GM12864 (cell line): ENCODE measurements at regions not wholly inside any gene's neighbourhood (a gene's known extent, or its start where the extent isn't known, plus 50 kb on each side); places are given as distances from the start of the nearest gene placed in this dataset.

Experiments used
- DNase-seq: peaks from one replicate; pipeline ENCODE4 v3.0.0-alpha.2; 2011; ENCODE audit warnings: low read depth
- H3K4me3 ChIP-seq: 2 replicates; pipeline ENCODE4 v1.5.1; 2011; ENCODE audit warnings: mild to moderate bottlenecking, low read depth, low read length, control low read depth
- CTCF ChIP-seq: IDR thresholded peaks from 2 replicates; pipeline ENCODE4 v1.5.1; 2011; ENCODE audit warnings: low read depth, mild to moderate bottlenecking, moderate library complexity, low read length, control low read depth, inconsistent platforms; ENCODE audit errors: missing control alignments

- TF ChIP-seq CTCF = no peak
- DNase-seq = no peak
- no peak overlapping the region for H3K4me3 ChIP-seq
Observed at GRCh38 chr10:117720931-117721835, 178.6 kb downstream of the EMX2 start.

GRCh38 chr10:117721873-117722272 lies 179.3 kb downstream of the EMX2 start:
- H3K4me3 ChIP-seq = no peak overlapping the region
- no peak for TF ChIP-seq CTCF
- DNase-seq = no peak

- no peak overlapping the region for H3K4me3 ChIP-seq
- no peak for DNase-seq
- no peak for TF ChIP-seq CTCF
Observed at GRCh38 chr10:117723343-117723742, 180.8 kb downstream of the EMX2 start.

DNA sequence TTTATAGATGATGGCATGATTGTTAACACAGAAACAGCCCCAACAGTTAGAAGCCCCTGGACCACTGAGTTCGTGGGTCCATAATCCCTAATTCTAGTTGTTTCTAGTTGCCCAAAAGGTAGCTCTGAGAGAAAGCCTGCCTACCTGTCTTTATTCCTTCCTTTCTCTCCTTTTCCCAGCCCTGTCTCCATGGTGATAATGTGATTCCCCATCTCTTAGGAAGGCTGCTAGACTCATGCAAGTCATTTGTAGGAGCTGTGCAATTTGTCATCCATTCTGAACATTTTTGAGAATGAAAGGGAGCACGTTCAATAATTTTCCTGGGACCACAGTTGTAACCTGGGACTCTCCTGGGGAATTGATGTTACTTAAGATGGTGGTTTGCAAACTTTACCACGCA lies 183.4 kb downstream of the EMX2 start:
- no peak overlapping the region for H3K4me3 ChIP-seq
- no peak for TF ChIP-seq CTCF
- DNase-seq = no peak

- TF ChIP-seq CTCF = no peak
- H3K4me3 ChIP-seq = no peak overlapping the region
- no peak for DNase-seq
Observed at GRCh38 chr10:117726596-117727295, 184.2 kb downstream of the EMX2 start.

GRCh38 chr10:117727421-117727820 lies 184.9 kb downstream of the EMX2 start:
- TF ChIP-seq CTCF = no peak
- no peak for DNase-seq
- no peak overlapping the region for H3K4me3 ChIP-seq

GRCh38 chr10:117728087-117728486 lies 185.5 kb downstream of the EMX2 start:
- no peak for DNase-seq
- TF ChIP-seq CTCF = no peak
- H3K4me3 ChIP-seq = no peak overlapping the region
